ENCODE measurements at regions not wholly inside any gene's neighbourhood (a gene's known extent, or its start where the extent isn't known, plus 50 kb on each side); places are given as distances from the start of the nearest gene placed in this dataset.

DNA sequence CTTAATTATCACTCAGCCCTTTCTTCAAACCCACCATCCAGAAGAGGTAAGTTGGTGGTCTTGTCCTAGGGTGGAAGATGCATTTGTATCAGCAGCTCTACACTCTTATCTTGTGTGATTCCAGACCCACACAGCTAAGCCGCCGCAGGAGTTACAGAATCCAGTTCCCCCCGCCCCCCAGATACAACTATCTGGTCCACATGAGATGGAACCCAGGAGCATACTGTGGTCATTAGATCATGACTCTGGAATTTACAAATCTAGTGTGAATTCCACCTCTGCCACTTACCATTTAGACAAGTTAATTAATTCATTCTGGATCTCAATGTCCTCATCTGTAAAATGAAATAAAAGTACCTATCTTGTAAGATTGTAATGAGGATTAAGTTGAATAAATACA is 486.4 kb downstream of the BCL11A start:
- DNase-seq (ENCODE audit: extremely low read depth, low read depth), result no peak

DNA sequence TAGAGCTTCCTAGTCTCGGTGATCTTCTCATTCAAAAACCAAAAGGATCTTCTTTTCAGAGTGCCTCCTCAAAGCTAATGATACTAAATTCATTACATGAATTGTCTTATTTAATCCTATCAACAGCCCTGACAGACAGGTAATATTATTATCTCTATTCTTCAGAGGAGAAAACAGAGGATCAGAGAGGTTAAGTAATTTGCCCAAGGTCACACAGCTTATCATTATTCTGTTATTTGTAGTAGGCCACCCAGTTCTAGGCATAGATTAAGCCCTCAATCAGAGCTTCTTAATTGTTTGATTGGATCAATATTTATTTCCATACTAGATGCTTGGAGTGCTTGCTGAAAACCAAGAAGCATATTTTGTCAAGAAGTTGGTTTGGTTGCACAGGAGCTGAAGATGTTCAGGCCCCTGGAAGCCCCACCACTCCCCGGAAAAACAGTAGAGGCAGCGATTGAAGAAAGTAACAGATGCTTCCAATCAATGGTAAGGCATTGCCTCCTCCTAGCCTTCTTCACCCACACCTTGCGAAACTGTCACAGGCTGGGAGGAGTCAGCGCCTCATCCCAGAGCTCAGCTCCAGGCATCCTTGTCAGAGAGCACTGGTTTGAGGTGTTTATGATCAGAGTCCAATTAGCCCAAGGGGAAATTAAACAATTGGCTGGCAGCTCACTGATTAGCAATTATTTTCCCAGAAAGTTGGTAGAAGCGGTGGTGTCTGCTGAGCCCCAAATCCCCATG is 487.2 kb downstream of the BCL11A start:
- DNase-seq (ENCODE audit: extremely low read depth, low read depth), result no peak

DNA sequence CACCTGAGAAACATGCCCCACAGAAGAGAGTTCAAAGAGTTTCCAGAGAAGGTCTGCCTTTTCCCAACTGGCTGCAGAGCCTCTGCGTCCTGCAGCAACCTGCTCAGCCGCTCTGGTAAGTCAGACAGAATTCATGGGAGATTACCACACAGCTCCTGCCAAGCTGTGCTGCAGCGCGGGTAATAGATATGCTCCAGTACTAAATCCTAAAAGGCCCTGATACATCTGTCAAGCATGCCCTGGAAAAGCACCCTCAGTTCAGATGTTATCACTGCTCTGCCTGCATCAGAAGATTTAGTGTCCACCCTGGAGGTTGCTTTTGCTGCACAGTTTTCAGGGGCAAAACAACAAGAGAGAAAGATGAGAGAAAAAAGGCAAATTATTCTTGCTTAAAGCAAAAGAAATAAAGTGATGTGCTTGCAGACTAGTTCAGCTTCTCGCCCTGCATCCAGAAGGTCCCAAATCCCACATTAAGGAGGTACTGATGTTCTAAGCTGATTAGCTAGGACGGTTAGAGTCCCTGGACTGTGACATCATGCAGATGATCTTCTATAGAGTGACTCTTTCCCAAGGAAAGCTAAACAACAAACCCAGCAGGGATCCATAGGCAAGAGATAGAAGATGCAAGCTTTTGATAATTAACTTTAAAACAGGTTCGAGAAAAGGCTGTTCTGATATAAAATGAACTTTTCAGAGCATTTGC is 488.6 kb downstream of the BCL11A start:
- no peak for DNase-seq (ENCODE audit: extremely low read depth, low read depth)

DNA sequence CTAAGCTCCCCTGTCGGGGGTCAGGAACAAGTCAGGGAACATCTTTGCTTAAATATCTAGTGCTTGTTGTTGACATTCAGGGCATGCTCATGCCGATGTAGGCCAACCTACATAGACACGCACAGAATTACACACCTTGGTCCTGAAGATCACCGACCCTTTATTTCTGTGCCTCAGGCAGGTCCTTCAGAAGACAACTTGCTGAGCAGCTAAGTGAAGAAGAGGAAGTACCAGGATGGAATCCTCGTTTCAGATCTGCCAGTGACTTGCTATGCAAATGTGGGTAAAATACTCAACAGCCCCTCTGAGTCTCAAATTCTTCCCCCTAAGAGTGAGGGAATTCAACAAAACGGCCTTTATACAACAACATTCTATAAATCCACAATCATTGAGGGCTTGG is 494.7 kb downstream of the BCL11A start:
- DNase-seq (ENCODE audit: extremely low read depth, low read depth), result no peak

DNA sequence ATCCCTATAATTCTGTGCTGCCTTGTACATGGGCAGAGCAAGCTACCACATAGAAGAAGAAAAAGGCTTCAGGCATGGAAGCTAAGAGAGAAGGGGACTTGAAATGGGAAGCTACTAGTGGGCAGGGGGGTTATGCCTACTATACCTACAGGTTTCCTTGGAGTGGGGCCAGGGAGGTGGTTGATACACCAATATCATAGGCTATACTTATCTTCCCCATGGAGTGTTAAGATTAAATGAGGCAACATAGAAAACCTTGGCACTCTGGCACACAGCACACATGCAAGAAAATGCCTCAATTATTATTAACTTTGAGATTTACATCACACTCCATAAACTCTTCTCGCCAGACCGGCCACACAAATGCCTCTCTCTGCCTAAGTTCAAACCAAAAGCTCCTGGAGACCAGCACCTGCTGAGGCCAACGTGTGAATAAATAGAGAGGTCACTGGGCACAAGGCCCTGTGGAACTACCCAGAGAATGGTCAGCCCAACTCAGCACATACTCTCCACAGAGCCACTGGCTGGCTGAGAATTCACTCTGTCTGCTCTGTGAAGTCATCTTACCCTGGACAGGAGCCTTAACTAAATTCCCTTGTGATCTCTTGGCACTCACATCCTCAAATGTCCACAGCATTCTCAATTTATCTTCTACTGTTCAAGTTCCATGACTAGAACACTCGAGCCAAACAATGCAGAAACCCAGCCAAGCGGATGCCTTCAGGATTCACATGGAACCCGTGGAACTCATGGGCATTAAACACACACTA is 498.7 kb downstream of the BCL11A start:
- no peak for DNase-seq (ENCODE audit: extremely low read depth, low read depth)

DNA sequence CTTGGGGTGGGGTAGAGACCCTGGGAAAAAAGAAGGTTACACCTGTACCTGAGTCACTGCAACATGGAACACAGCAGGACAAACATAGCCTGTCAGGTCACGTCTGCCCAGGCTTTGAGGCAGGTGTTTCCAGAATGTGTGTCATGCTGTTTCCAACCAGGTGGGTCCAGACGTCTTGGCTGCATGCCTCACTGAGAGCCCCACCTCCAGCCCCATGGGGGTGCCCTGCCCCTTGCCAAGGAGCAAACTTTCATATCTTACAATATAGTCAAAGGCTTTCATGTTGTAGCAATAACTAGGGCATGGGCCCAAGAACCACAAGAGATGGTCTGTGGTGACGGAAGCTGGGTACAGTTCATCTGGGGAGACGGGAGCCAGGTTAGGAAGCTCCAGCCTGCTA is 499.7 kb downstream of the BCL11A start:
- no peak for DNase-seq (ENCODE audit: extremely low read depth, low read depth)

DNA sequence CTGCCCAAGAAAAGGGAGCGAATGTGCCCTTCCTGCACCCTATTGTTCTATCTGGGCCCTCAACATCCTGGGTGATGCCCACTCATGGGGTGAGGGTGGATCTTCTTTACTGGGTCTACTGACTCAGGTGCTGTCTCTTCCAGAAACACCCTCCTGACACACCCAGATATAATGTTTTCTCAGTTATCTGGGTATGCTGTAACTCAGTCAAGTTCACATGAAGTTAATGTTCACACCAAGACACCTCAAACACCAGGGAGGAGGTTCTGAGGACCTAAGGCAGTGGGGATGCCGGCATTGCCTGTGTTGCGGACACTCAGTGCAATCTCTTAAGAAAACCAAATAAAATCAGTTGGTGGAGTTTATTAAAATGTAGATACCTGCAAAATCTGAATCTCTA is 500.9 kb downstream of the BCL11A start:
- no peak for DNase-seq (ENCODE audit: extremely low read depth, low read depth)

DNA sequence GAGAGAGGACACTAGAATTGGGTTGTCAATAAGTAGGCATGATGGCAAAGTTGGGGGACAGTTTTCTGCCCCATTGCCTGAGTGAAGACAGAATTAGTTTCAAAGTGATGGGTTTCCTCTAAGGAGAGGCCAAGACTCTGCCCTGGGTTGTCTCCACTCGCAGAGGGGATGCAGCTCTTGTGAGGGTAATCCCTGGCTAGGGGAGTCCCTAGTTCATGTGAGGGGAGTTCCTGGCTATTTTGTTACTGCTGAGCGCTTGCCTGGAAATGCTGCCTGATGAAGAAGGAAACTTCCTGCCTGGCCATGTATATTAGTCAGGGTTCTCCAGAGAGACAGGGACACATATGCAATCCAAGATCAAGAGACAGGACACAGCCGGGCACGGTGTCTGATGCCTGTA is 501.5 kb downstream of the BCL11A start:
- no peak for DNase-seq (ENCODE audit: extremely low read depth, low read depth)

DNA sequence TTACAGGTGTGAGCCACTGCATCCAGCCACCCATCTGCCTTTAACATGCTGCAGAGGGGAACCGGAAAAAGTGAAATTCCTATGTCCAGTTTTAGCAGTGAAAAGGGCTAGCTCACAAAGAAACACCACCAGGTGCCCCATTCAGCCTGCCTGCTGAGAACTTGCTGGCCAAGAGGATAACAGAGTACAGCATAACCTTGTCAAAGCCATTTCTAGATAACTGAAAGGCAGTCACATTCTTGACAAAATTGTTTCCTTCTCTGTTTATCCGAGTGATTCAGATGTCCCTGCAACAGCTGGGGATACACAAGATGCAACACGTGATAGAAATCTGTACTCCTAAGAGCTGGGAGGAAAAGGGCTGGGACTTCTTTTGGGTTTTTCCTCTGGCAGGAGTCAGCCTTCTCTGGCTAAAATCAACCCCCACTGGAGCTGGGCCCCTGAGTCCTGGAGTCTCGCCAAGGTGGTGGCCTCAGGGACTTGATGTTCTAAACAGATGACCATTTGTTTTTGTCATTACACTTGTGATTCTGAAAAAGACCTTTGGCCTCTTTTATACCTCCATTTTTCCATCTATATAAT is 505.4 kb downstream of the BCL11A start:
- DNase-seq (ENCODE audit: extremely low read depth, low read depth), result no peak

DNA sequence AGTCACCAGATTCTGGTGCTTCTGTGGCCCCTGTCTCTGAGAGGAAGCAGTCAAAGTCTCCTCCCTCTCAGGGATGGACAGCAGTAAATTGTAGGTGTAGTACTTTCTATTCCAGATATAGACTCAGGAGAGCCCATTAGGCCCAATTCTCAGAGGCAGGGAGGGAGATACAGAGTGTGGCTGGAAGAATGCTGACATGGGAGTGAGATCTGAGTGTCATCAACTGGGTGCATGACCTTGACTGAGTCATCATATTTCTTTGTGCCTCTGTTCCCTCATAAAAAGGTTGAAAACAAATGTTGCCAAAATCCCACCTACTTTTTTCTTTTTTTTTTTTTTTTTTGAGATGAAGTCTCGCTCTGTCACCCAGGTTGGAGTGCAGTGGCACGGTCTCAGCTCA is 506.1 kb downstream of the BCL11A start:
- DNase-seq (ENCODE audit: extremely low read depth, low read depth), result no peak

DNA sequence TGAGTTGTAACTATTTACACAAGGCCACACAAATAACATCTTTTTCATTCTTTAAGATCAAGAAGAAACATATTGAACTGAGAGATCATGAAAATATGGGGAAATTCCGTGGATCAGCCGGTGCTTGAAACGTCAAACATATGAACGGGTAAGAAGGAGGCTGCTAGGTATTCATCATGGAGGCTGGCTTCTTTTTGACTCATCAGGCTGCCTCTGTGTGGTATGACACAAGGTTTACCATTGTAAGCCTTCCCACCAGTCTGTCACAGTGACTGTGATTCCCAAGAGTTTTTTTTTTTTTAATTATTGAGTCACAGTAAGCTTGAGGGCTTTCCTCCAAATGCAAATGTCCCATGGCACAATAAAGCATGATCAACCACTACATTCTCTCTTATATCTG is 506.9 kb downstream of the BCL11A start:
- DNase-seq (ENCODE audit: extremely low read depth, low read depth), result no peak

DNA sequence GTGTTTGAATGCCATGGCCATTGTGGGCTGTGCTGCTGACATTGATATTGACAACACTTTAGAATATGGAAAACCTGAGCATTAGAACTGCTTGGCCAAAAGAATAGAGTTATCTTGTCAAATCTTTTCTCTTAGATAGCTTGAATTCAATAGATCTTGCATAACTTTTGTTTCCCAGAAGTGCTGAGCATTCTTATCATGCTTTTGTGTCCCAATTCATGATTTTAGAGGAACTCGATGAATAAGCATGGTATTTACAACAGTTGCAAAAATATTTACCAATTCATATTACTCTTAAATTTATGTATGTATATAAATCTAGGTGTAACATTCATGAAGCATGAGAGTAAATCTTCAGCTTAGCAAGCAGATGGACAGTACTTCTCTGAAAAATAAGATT is 508.0 kb downstream of the BCL11A start:
- DNase-seq (ENCODE audit: extremely low read depth, low read depth), result no peak

DNA sequence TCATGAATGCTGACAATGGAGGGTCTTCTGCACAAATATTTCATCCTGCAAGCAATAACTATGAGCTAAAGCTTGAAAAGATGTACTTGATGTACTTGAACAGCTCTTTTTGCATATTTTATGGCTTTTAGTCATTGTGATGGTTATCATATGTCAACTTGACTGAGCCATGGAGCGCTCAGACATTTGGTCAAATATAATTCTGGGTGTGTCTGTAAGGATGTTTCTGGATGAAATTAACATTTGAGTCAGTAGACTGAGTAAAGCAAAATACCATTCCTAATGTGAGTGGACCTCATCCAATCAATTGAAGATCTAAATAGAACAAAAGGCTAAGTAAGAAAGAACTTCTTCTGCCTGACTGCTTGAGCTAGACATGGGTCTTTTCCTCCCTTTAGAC is 509.0 kb downstream of the BCL11A start:
- no peak for DNase-seq (ENCODE audit: extremely low read depth, low read depth)

DNA sequence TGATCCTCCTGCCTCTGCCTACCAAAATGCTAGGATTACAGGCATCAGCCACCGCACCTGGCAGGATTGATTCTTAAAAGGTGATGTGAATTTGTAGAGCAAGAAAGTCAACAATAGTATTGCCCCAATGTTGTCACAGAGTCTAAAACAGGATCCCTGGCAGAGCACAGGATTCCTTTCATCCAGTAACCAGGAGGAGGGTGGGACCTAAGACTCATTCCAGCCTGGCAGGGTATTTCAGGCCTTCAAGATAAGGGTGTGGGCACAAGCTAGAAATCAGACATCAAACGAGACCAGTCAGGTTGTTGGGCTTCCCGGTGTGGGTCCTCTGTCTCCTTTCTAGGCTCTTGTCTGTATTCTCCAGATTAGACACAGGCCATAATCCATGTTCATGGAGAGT is 511.4 kb downstream of the BCL11A start:
- no peak for DNase-seq (ENCODE audit: extremely low read depth, low read depth)

DNA sequence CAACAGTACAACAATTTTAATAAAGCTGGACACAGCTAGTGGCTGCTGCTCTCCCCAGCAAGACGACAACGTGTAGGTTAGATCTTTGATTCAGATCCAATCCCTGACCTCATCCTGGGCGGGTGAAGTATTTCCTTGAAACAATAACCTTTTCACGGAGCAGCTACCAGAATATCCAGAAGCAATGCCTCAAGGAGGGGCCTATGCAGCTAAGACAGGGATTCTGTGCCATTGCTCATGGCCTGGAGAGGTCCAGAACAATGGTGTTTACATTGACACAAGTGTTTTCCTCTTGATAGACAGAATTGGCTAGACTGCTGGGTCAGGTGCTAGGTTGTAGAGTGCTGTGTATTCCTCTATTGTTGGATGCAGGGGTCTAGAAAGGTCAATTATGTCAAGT is 520.1 kb downstream of the BCL11A start:
- no peak for DNase-seq (ENCODE audit: extremely low read depth, low read depth)

DNA sequence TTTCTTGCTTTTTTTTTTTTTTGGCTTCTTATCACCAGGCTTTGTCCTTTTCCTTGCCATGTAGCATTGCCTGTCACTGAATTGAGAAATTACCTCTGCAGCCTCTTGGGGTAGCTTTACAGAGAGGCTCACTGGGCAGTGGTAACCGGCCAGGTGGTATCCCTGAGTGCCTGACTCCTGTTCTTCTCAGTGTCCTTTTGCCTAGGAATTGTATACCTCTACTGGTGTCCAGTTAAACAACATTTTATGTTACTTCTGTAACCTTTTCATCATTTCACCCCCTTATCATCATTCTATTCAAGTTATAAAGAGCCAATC is 523.9 kb downstream of the BCL11A start:
- no peak for DNase-seq (ENCODE audit: extremely low read depth, low read depth)

DNA sequence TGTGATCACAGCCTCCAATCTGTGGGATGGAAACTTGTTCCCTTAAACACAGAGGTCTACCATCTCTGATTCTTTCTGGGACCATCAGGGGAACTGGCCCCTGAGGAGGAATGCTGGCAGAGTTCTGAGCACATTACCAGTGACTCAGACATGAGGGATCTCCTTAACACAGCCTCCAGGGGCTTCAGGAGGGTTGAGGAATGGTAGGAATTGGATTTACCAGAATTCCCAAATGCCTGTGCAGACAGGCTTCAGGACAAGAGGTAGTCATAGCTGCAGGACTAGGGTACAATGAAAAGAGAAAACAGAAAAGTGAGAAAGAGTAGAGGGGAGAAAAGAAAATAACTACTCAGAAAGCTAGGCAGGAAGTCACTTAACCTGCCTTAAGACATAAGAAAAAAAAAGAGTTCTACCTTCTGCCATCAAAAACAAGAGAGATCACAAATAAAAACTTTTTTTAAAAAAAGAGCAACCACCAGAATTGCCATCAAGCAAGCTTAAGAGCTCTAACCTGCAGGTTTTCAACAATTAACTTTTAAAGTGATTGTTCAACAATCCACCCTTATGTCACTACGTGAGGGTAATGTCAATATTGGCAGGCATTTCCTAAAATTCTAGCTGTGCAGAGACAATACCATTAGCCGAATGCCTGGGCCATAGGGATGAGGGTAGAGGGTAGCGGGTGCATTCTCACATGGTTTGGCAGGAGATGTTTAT is 524.4 kb downstream of the BCL11A start:
- DNase-seq (ENCODE audit: extremely low read depth, low read depth), result no peak

DNA sequence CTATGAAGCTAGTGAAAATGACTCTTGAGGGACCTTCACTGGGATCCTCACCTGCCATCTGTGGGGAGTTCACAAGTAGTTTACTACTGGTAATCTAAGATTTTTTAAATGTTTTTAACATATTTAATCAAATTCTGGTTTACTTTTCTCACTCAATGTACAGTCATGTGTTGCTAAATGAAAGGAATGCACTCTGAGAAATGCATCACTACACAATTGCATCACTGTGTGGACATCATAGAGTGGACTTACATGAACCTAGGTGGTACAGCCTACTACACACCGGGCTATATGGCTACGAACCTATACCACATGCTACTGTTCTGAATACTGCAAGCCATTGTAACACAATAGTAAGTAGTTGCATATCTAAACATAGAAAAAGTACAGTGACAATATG is 528.0 kb downstream of the BCL11A start:
- no peak for DNase-seq (ENCODE audit: extremely low read depth, low read depth)

DNA sequence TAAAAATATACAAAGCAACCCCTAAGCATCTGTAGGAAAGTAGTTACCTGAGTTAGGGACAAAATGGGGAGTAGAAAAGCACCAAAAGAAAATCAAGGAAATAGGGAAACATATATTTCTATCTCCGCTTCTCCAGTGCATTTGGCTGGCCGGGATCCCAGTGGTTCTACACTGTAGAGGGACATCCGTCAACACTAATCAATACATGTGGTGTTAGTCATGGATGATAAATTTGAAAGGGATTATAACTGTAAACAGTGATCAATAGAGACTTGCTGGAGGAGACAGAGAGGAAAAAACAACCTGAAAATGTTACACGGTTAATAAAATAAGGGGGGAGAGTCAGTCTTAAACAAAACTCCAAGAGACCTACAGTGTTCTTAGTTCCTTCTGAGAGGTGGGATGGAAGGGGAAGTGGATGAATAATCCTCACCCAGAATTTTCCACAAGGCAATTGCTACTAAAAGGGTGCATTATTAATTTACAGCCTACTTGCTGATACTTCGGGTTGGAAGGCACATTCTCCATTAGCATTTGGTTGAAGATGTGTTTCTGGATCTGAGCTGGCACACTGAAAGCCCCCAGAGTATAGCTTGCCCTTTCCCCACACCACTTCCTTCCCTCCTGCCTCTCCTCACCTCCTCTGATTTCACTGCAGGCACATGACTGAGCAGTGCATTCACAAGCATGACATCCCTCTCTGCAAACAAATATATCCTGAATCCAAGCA is 530.0 kb downstream of the BCL11A start:
- DNase-seq (ENCODE audit: extremely low read depth, low read depth), result no peak

DNA sequence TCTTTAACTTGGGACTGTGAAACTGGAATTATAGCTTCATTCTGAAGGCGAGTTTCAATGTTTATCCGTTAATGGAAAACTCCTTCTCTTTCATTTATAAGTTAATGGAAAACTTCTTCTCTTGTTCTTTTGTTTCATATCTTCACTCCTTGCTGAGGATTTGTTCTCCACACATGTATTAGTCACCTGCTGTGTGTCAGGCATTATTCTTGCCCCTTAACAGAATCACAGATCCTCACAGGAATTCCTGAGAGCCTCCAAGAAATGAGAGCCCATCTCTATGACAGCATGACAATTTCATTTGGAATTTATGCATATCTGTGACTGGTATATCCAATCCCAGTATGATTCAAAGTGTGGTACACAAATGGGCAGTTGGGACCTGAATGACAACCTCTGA is 545.8 kb downstream of the BCL11A start:
- DNase-seq (ENCODE audit: extremely low read depth, low read depth), result no peak

Measured in NCI-H460 (cell line).